Ascending aorta (tissue), 2 donors: ENCODE measurements at regions not wholly inside any gene's neighbourhood (a gene's known extent, or its start where the extent isn't known, plus 50 kb on each side); places are given as distances from the start of the nearest gene placed in this dataset.
"Not testable (repeated sequence)": the region's sequence is repeated elsewhere in the genome, so short reads cannot be mapped to it uniquely, and the experiment has no call there.

ENCODE experiments used
- DNase-seq, 2 donors: peaks; one replicate each; pipeline ENCODE4 v3.0.0-alpha.2; 2019; ENCODE audit warnings: low spot score in 2 of 2
- H3K27ac ChIP-seq, 2 donors: fragments of 200-600 bp; sonication (generic); one replicate each; pipeline ENCODE4 v1.5.1; 2016 to 2017; ENCODE audit warnings: mild to moderate bottlenecking in 1 of 2
- H3K27me3 ChIP-seq: fragments of 200-600 bp; sonication (generic); one replicate; pipeline ENCODE4 v1.5.1; 2017
- H3K36me3 ChIP-seq, 2 donors: fragments of 200-600 bp; sonication (generic); one replicate each; pipeline ENCODE4 v1.5.1; 2016
- H3K4me1 ChIP-seq, 2 donors: fragments of 200-600 bp; sonication (generic); one replicate each; pipeline ENCODE4 v1.5.1; 2016 to 2017; ENCODE audit warnings: mild to moderate bottlenecking in 1 of 2
- H3K4me3 ChIP-seq, 2 donors: fragments of 200-600 bp; sonication (generic); one replicate each; pipeline ENCODE4 v1.5.1; 2016 to 2017; ENCODE audit warnings: mild to moderate bottlenecking in 1 of 2
- H3K9me3 ChIP-seq, 2 donors: fragments of 200-600 bp; sonication (generic); one replicate each; pipeline ENCODE4 v1.5.1; 2016
- CTCF ChIP-seq, 3 experiments: fragments of 200-600 bp in 2 of 3; fragments of 450-650 bp in 1 of 3; sonication (generic) in 2 of 3; IDR thresholded peaks; one replicate each; pipeline ENCODE4 v1.5.1; 2016 to 2019; ENCODE audit warnings: antibody characterized with exemption in 3 of 3, mild to moderate bottlenecking in 1 of 3, moderate library complexity in 1 of 3
- intact Hi-C: fragments of 100-400 bp; cut with DNase I; formaldehyde crosslinking; loops from one replicate; pipeline ENCODE4 v1.15.1; 2023

GRCh38 chr6:85236636-85237035 is 213.2 kb upstream of the NT5E start:
- intact Hi-C loops = no loop called here

GRCh38 chr6:85227345-85227744 is 222.5 kb upstream of the NT5E start:
- H3K9me3 ChIP-seq = peaks cover 0 to 14% of the 10 kb centered on the region in 2 donors
- intact Hi-C loops, H3K36me3 ChIP-seq, H3K27ac ChIP-seq, H3K4me3 ChIP-seq, H3K4me1 ChIP-seq, DNase-seq, H3K27me3 ChIP-seq: not testable (repeated sequence)

More at GRCh38 chr6:85236636-85237035, 213.2 kb upstream of the NT5E start:
- H3K4me1 ChIP-seq = no peaks in the 10 kb centered on the region
- DNase-seq = no peak
- no peak overlapping the region for H3K27ac ChIP-seq
- no peaks in the 10 kb centered on the region for H3K9me3 ChIP-seq
- no peaks in the 10 kb centered on the region for H3K36me3 ChIP-seq
- no peak overlapping the region for H3K4me3 ChIP-seq
- no peak for TF ChIP-seq CTCF (IDR thresholded peaks at IDR 0.05)
- no peaks in the 10 kb centered on the region for H3K27me3 ChIP-seq

GRCh38 chr6:85212794-85213193 is 237.1 kb upstream of the NT5E start:
- H3K27ac ChIP-seq, intact Hi-C loops, DNase-seq, H3K27me3 ChIP-seq, H3K36me3 ChIP-seq, H3K4me3 ChIP-seq, H3K4me1 ChIP-seq: not testable (repeated sequence)
- peaks cover 0 to 16% of the 10 kb centered on the region in 2 donors for H3K9me3 ChIP-seq

GRCh38 chr6:85195243-85195642 is 254.6 kb upstream of the NT5E start:
- TF ChIP-seq CTCF (IDR thresholded peaks at IDR 0.05) = no peak
- H3K4me3 ChIP-seq = no peak overlapping the region
- H3K27me3 ChIP-seq = no peaks in the 10 kb centered on the region
- no peak overlapping the region for H3K27ac ChIP-seq
- no peaks in the 10 kb centered on the region for H3K4me1 ChIP-seq
- no peak for DNase-seq
- intact Hi-C loops = no loop called here
- peaks cover 0 to 4% of the 10 kb centered on the region in 2 donors for H3K9me3 ChIP-seq
- no peaks in the 10 kb centered on the region for H3K36me3 ChIP-seq

DNA sequence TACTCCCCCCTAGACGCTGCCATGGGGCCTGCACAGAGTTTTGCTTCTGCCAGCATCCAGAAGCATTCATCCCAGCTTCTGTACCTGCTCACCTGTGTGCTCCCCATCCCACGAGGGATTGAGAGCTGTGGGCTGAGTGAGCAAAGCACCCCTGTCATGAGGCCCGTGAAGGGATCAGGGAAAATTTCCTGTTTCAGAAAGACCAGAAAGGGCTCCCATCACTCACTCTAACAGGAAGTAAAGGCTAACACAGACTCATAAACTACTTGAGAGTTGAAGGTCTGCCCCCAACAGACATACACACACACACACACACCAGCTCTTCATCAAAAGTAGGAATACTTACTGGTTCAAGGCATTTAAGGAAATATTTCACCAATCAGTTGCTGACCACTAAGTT is 256.5 kb upstream of the NT5E start:
- Histone ChIP-seq H3K27me3 (no peaks in the 10 kb centered on the region), H3K27ac (no peak overlapping the region), H3K36me3 (no peaks in the 10 kb centered on the region), H3K9me3 (peaks cover 0 to 4% of the 10 kb centered on the region in 2 donors), H3K4me3 (no peak overlapping the region), H3K4me1 (no peaks in the 10 kb centered on the region)
- intact Hi-C loops = no loop called here
- no peak for TF ChIP-seq CTCF (IDR thresholded peaks at IDR 0.05)
- DNase-seq = no peak

GRCh38 chr6:85192596-85192995 is 257.3 kb upstream of the NT5E start:
- peaks cover 0 to 4% of the 10 kb centered on the region in 2 donors for H3K9me3 ChIP-seq
- no peaks in the 10 kb centered on the region for H3K36me3 ChIP-seq
- no peaks in the 10 kb centered on the region for H3K27me3 ChIP-seq
- DNase-seq = no peak
- H3K4me3 ChIP-seq = no peak overlapping the region
- H3K27ac ChIP-seq = no peak overlapping the region
- H3K4me1 ChIP-seq = no peaks in the 10 kb centered on the region
- intact Hi-C loops = no loop called here
- TF ChIP-seq CTCF (IDR thresholded peaks at IDR 0.05) = no peak

- H3K9me3 ChIP-seq = peaks cover 0 to 4% of the 10 kb centered on the region in 2 donors
- intact Hi-C loops = no loop called here
- DNase-seq = no peak
- no peak for TF ChIP-seq CTCF (IDR thresholded peaks at IDR 0.05)
- H3K4me1 ChIP-seq = peaks cover 0 to 3% of the 10 kb centered on the region in 2 donors
- no peak overlapping the region for H3K27ac ChIP-seq
- no peaks in the 10 kb centered on the region for H3K36me3 ChIP-seq
- no peak overlapping the region for H3K4me3 ChIP-seq
- H3K27me3 ChIP-seq = no peaks in the 10 kb centered on the region
Measured at GRCh38 chr6:85192186-85192585, 257.7 kb upstream of the NT5E start.
